ENCODE measurements at regions not wholly inside any gene's neighbourhood (a gene's known extent, or its start where the extent isn't known, plus 50 kb on each side); places are given as distances from the start of the nearest gene placed in this dataset.
A peak's percentile ranks its signal among the peaks of the same experiment; 100 is the strongest.
"Not testable (repeated sequence)": the region's sequence is repeated elsewhere in the genome, so short reads cannot be mapped to it uniquely, and the experiment has no call there.

DNA sequence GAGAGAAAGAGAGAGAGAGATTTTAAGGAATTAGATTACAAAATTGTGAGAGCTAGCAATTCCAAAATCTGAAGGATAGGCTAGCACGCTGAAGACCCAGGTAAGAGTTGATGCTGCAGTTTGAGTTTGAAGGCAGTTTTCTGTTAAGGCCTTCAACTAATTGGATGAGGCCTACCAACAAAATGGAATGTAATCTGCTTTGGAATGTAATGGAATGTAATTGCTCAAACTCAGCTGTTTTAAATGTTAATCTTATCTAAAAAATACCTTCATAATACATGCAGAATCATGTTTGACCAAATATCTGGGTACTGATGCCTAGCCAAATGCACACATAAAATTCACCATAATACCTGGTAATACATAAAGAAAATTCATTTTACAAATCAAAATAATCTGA is 976.1 kb downstream of the LTN1 start:
- DNase-seq (ENCODE audit: extremely low read depth, low read depth) = no peak
- TF ChIP-seq, protein P1, sequence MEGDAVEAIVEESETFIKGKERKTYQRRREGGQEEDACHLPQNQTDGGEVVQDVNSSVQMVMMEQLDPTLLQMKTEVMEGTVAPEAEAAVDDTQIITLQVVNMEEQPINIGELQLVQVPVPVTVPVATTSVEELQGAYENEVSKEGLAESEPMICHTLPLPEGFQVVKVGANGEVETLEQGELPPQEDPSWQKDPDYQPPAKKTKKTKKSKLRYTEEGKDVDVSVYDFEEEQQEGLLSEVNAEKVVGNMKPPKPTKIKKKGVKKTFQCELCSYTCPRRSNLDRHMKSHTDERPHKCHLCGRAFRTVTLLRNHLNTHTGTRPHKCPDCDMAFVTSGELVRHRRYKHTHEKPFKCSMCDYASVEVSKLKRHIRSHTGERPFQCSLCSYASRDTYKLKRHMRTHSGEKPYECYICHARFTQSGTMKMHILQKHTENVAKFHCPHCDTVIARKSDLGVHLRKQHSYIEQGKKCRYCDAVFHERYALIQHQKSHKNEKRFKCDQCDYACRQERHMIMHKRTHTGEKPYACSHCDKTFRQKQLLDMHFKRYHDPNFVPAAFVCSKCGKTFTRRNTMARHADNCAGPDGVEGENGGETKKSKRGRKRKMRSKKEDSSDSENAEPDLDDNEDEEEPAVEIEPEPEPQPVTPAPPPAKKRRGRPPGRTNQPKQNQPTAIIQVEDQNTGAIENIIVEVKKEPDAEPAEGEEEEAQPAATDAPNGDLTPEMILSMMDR (IDR thresholded peaks at IDR 0.05; ENCODE audit: low read depth, low read length, missing control alignments) = no peak
- no peak overlapping the region for H3K4me3 ChIP-seq (replicated peaks; ENCODE audit: low read depth, low read length)

DNA sequence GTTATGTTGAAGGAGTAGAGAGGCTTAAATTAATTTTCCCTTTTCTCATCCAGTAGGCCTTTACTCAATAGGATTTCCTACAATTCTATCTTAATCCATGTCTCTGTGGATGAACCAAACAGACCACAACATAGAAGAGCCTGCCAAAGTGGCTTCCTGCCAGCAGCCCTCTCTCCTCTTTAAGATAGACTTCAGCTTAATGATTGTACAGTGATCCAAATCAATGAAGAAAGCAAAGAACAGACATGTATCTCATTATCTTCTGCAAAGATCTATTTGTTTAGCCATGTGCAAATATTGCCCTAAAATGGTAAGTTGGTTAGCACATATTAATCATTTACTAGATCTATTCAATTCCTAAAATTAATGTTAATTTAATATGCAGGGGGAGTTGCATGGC is 979.6 kb downstream of the LTN1 start:
- H3K4me3 ChIP-seq (replicated peaks; ENCODE audit: low read depth, low read length); DNase-seq (ENCODE audit: extremely low read depth, low read depth): not testable (repeated sequence)

DNA sequence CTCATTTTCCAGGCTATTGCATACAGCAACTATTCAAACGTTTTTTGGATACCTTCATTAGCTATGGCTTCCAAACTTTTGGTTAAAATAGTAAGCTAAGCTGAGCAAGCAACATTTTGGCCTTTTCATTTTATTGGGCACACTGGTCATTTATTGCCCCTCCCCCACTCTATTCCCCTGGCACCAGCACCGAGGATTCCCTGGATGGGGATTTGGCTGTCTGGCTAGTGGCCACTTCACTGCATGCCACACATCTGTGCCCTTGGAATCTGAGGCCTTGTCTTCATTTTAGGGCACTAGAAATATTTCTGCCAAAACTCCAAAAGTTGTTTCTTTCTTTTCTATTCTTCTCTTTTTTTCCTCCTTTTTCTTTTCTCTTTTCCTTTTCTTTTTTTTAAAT is 980.7 kb downstream of the LTN1 start:
- not testable (repeated sequence) for DNase-seq (ENCODE audit: extremely low read depth, low read depth); H3K4me3 ChIP-seq (replicated peaks; ENCODE audit: low read depth, low read length)

DNA sequence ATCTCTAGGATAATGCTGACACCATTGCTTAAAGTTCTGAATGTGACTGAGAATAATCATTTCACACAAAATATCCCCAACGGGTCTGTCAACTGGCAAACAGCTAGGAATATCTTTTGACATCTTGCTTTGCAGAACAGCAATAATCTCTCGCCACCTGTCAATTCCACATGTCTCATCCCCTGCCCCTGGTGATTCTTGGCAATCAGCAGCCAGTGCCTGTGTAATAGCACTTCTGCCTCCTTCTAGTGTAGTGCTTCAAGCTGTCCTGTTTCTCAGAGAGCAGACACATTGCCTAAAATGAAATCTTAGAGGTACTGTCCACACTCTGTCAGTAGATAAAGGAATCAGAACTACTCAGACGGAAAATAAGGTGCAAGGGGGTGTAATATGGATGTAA is 984.4 kb downstream of the LTN1 start:
- not testable (repeated sequence) for H3K4me3 ChIP-seq (replicated peaks; ENCODE audit: low read depth, low read length); DNase-seq (ENCODE audit: extremely low read depth, low read depth)

DNA sequence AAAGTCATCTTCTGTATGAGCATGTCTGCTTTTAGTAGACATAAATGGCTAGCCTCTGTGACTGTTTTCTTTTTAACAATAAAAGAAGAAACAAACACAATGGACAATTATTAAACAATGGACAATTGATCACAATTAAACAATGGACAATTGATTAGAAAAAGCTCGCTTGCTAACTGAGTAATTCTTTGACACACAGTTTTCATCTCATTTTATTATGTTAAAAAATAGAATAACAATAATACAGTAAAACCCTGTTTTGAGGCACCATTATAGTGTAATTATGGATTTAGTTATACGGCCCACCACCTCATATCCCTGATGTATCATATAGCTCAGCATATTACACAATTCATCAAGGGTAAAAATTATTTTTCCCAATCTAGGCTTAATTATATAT is 989.0 kb downstream of the LTN1 start:
- DNase-seq (ENCODE audit: extremely low read depth, low read depth); H3K4me3 ChIP-seq (replicated peaks; ENCODE audit: low read depth, low read length): not testable (repeated sequence)

DNA sequence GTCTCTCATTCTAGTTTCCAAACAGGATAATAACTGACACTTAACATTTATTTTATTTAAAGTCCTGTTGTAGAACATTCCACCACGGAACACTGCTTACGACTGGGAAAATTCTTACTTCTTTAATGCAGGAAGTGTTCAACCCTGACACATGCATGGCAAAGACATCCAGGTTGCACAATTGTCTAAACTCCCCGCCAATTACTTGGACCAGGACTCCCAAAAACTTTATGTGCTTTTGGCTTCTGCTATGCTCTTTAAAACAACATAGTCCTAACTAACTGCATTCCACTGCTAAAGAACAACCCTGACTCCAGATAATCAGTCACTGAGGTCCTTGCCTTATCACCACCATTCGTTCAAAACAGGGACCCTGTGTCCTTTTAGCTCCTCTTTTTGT is 995.8 kb downstream of the LTN1 start:
- DNase-seq (ENCODE audit: extremely low read depth, low read depth); H3K4me3 ChIP-seq (replicated peaks; ENCODE audit: low read depth, low read length): not testable (repeated sequence)

DNA sequence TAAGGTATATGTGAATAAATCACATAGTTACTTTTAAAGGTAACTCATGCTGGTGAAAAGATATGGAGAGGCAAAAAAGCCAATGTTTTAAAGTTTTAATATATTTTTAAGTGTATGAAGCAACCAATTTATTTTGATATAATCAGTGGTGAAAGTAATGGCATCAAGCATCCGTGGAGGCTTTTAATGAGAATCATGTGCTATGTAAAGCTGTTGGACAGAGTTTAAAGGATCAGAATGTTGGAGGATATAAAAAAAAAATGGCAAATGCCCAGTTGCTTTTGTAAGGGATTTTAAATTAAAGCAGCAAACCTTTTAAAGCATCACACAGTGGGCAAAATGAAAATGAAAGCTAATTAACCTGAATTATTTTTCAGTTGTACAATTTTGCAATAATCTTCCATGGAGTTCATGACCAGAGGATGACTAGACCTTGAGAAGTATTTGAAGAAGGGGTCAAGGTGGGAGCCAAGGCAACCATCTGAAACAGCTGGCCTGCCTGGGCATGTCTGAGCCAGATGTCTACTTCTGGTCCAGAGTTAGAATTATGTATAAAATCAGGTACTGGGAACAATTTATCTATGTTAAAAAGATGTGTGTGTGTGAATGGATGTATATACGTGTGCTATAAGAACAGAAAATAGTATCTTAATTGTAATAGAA is 1007.9 kb downstream of the LTN1 start:
- peak; percentile 11 for DNase-seq (ENCODE audit: extremely low read depth, low read depth)
- H3K4me3 ChIP-seq (replicated peaks; ENCODE audit: low read depth, low read length) = not testable (repeated sequence)

DNA sequence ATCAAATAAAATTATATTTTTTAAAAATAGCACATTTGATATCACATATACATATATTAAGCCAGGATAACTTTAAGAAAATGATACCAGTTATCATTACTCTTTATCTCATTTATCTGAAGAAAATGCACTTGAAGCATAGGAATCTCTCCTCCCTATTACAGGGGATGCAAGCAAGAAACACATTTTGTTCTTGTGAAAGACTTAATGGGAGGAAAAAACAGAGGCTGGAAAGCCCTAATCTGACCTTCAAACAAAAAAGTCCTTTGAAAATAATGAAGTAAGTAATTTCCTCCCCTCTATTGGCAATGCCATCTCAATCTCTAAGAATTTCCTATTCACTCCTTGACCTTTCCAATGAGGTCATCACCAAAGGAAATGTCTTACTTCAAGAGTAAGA is 1012.6 kb upstream of the ADAMTS5 start:
- not testable (repeated sequence) for DNase-seq (ENCODE audit: extremely low read depth, low read depth)

DNA sequence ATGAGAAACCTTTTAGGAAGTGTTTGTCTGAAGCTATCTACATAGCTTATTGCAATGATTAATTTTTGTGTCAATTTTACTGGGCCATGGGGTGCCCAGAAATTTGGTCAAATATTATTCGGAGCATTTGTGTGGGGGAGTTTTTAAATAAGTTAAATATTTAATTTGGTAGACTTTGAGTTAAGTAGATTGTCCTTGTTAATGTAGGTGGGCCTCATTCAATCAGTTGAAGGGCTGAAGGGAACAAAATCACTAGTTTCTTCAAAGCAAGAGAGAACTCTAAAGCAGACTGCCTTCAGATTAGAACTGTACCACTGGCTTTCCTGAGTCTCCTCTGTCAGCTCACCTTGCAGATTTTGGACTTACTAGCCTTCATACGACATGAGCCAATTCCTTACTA is 1008.6 kb upstream of the ADAMTS5 start:
- DNase-seq (ENCODE audit: extremely low read depth, low read depth) = no peak
- TF ChIP-seq, protein P1 (IDR thresholded peaks at IDR 0.05; ENCODE audit: low read depth, low read length, missing control alignments) = no peak
- H3K4me3 ChIP-seq (replicated peaks; ENCODE audit: low read depth, low read length) = no peak overlapping the region

More for the DNA sequence above, 1012.6 kb upstream of the ADAMTS5 start:
- not testable (repeated sequence) for H3K4me3 ChIP-seq (replicated peaks; ENCODE audit: low read depth, low read length)

DNA sequence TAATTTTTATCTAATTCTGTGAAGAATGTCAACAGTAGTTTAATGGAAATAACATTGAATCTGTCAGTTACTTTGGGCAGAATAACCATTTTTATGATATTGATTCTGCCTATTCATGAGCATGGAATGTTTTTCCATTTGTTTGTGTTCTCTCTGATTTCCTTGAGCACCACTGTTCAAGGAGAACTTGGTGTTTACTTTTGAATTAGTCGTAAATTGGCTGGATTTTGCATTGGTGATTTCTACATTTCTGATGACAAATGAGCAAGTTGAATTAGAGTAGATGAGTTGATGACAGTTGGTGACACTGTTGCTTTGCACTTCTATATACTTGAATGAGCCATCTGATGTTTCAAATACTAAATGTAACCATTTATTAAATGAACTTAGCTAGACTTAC is 1007.3 kb upstream of the ADAMTS5 start:
- DNase-seq (ENCODE audit: extremely low read depth, low read depth) = not testable (repeated sequence)

DNA sequence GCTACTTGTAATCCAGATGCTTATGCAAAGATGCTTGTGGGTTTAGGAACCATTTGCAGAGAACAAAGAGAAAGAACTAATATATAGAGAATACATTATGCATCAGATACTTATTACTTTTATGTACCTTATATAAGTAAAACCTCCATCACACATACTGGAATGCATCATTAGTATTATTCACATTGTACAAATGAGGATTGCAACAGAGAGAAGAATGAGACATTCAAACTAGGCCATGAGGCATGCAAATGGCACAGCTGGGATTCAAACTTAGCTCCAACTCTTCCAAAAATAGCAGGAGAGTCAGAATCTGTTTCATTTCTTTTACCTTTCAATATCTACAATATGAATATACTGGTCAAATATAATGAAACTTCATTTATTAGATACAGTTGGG is 1001.4 kb upstream of the ADAMTS5 start:
- not testable (repeated sequence) for DNase-seq (ENCODE audit: extremely low read depth, low read depth); H3K4me3 ChIP-seq (replicated peaks; ENCODE audit: low read depth, low read length)

More for the DNA sequence above, 1007.3 kb upstream of the ADAMTS5 start:
- H3K4me3 ChIP-seq (replicated peaks; ENCODE audit: low read depth, low read length) = not testable (repeated sequence)

DNA sequence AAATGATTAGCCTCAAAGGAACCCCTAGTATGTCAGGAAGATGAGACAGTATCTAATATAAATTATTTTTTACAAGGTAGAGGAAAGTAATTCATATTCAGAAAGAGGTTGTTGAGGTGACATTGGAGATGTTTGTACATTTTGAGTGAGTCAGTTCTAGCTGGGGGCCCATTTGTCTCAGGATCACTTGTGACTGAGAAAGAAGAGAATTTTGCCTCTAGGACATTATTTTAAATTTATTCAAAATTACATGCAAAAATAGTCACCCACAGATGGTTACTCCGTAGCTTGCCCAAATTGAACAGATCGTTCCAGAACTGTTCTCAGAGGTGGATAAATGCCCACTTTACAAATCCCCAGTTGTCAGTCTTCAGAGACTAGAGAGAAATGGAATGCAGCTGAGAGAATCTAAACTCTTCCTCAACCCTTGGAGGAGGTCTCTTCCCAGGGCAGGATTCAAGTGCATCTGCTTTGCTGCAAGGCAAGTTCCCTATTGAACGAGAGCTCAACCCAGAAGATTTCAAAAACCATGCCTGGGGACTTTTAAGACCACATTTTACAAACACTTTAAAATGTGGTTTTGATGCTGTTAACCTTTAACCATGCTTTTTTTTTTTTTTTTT is 987.8 kb upstream of the ADAMTS5 start:
- no peak overlapping the region for H3K4me3 ChIP-seq (replicated peaks; ENCODE audit: low read depth, low read length)
- TF ChIP-seq, protein P1 (IDR thresholded peaks at IDR 0.05; ENCODE audit: low read depth, low read length, missing control alignments) = no peak

More for the DNA sequence above, 987.8 kb upstream of the ADAMTS5 start:
- DNase-seq (ENCODE audit: extremely low read depth, low read depth) = peak; percentile 56

Data from HFF-Myc (cell line).